ENCODE measurements at regions not wholly inside any gene's neighbourhood (a gene's known extent, or its start where the extent isn't known, plus 50 kb on each side); places are given as distances from the start of the nearest gene placed in this dataset.

DNA sequence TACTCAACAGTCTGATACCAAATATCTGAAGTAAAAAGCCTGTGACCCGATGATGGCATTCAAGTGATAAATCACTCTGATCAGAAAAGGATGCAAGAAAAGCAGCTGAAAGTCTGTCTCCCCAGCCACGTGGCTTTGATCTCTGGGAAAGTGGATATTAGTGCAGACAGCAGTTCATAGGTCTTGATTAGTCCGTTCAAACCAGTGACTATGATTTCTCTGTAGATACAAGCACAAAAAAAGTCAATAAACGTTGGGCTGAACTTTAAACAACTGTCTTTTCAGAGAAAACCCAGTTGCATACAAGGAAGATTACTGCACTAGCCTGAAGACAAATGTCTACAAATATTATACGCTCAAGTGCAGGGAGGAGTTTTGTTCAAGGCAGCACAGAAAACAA lies 107.7 kb upstream of the CDC42EP3 start:
- TF ChIP-seq SIN3A (IDR thresholded peaks at IDR 0.05; ENCODE audit: borderline replicate concordance, insufficient read depth, low read length) (no peak), FOXP2 (optimal IDR thresholded peaks at IDR 0.05; ENCODE audit: borderline replicate concordance, extremely low read depth, extremely low read length, insufficient read depth) (no peak), TAF1 (IDR thresholded peaks at IDR 0.05; ENCODE audit: borderline replicate concordance, insufficient read depth, low read length) (no peak), REST (IDR thresholded peaks at IDR 0.05; ENCODE audit: insufficient read depth in 1 of 2, low read depth in 2 of 2, low read length in 2 of 2) (no peak), POLR2AphosphoS5 (IDR thresholded peaks at IDR 0.05; ENCODE audit: low read depth, low read length) (no peak)

DNA sequence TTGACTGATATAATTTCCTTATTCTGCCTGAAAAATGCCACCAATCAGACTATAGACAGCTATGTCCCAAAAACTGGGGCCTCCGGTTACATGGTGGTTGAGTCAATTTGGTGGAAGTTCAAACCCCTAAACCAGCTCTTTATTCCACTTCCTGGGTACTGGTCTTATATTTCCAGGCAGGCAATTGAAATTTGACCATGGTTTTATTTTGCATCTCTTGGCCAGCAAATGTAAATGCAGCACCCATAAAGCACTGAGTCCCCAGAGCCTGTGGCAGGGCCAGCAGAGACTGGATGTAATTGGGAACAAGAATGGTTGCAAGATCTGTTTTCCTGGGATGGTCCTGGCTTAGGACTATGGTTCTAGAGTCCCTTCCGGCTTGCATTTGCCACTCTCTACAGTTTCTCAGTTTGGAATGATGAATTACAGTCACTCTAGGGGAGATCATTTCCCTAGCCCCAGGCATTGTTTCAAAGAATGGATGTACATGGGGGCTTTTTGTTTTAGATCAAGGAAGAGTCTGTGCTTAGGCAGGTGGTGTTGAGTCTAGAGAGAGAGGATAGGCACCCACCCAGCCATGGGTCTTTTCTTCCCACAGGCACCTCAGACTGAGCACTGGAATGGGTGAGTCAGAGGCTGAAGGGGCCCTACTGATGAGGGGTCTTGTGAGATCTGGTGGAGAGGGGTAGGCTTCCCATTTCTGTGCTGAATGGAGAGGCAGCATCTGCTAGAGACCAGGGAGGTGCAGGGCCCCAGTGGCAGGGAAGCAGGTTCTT lies 108.4 kb upstream of the CDC42EP3 start:
- TF ChIP-seq TAF1 (IDR thresholded peaks at IDR 0.05; ENCODE audit: borderline replicate concordance, insufficient read depth, low read length) (no peak), REST (IDR thresholded peaks at IDR 0.05; ENCODE audit: insufficient read depth in 1 of 2, low read depth in 2 of 2, low read length in 2 of 2) (no peak), POLR2AphosphoS5 (IDR thresholded peaks at IDR 0.05; ENCODE audit: low read depth, low read length) (no peak), FOXP2 (optimal IDR thresholded peaks at IDR 0.05; ENCODE audit: borderline replicate concordance, extremely low read depth, extremely low read length, insufficient read depth) (no peak), SIN3A (IDR thresholded peaks at IDR 0.05; ENCODE audit: borderline replicate concordance, insufficient read depth, low read length) (no peak)

DNA sequence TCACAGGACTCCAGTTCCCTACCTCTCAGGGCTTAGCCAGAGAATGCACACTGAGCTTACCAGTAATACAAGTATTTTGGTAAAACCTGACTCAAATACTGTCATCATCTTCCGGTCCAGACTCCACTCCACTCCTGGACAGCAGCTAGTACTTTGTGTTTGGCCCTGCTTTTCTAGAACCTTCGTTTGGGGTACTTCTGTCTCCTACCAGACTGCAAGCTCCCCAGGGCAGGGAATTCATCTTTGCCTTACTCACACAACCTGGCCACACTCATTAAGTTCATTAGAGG lies 108.9 kb upstream of the CDC42EP3 start:
- TF ChIP-seq POLR2AphosphoS5 (IDR thresholded peaks at IDR 0.05; ENCODE audit: low read depth, low read length) (no peak), REST (IDR thresholded peaks at IDR 0.05; ENCODE audit: insufficient read depth in 1 of 2, low read depth in 2 of 2, low read length in 2 of 2) (no peak)

GRCh38 chr2:37781028-37781427 lies 109.6 kb upstream of the CDC42EP3 start:
- TF ChIP-seq POLR2AphosphoS5 (IDR thresholded peaks at IDR 0.05; ENCODE audit: low read depth, low read length), result no peak
- TF ChIP-seq FOXP2 (optimal IDR thresholded peaks at IDR 0.05; ENCODE audit: borderline replicate concordance, extremely low read depth, extremely low read length, insufficient read depth), result no peak
- TF ChIP-seq SIN3A (IDR thresholded peaks at IDR 0.05; ENCODE audit: borderline replicate concordance, insufficient read depth, low read length), result no peak
- no peak for TF ChIP-seq REST (IDR thresholded peaks at IDR 0.05; ENCODE audit: insufficient read depth in 1 of 2, low read depth in 2 of 2, low read length in 2 of 2)
- no peak for TF ChIP-seq TAF1 (IDR thresholded peaks at IDR 0.05; ENCODE audit: borderline replicate concordance, insufficient read depth, low read length)

DNA sequence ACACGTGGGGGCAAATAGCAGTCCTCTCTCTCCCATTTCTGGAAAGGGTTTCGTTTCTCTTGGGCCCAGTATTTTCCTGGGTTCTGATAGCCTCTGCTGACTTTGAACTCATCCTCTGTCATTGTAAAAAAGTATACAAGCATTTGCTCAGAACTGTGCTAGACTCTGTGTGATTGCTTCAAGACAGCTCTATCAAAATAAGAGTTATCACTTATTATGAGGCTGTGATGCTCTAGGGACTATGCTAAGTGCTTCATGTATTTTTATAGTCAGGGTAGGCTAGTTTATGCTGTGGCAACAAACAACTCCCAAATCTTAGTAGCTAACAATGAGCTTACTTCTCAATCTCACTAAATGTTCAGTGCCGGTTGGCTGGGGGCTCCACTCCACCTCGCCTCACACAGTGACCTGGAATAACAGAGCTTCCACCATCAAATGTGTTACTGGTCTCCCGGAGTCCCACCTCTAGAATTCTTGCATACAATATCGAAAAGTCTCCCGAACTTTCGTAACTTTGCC lies 110.8 kb upstream of the CDC42EP3 start:
- TF ChIP-seq REST (IDR thresholded peaks at IDR 0.05; ENCODE audit: insufficient read depth in 1 of 2, low read depth in 2 of 2, low read length in 2 of 2) (no peak), POLR2AphosphoS5 (IDR thresholded peaks at IDR 0.05; ENCODE audit: low read depth, low read length) (no peak), FOXP2 (optimal IDR thresholded peaks at IDR 0.05; ENCODE audit: borderline replicate concordance, extremely low read depth, extremely low read length, insufficient read depth) (no peak), SIN3A (IDR thresholded peaks at IDR 0.05; ENCODE audit: borderline replicate concordance, insufficient read depth, low read length) (no peak), TAF1 (IDR thresholded peaks at IDR 0.05; ENCODE audit: borderline replicate concordance, insufficient read depth, low read length) (no peak)
